Loucy (cell line): ENCODE measurements at regions not wholly inside any gene's neighbourhood (a gene's known extent, or its start where the extent isn't known, plus 50 kb on each side); places are given as distances from the start of the nearest gene placed in this dataset.

Source experiments
- EZH2phosphoT487 ChIP-seq: fragments of 200-600 bp; IDR thresholded peaks from 2 replicates; pipeline ENCODE4 v1.6.1; 2018; ENCODE audit warnings: antibody characterized with exemption, mild to moderate bottlenecking, moderate library complexity, borderline replicate concordance
- TF ChIP-seq, protein P1 (sequence below): fragments of 200-600 bp; sonication (generic); conservative IDR thresholded peaks from 2 replicates; pipeline ENCODE4 v1.5.1; 2014; ENCODE audit warnings: mild to moderate bottlenecking, antibody characterized with exemption, low read length

GRCh38 chr1:229007701-229008100, 263.2 kb upstream of the RAB4A start:
- TF ChIP-seq, protein P1, sequence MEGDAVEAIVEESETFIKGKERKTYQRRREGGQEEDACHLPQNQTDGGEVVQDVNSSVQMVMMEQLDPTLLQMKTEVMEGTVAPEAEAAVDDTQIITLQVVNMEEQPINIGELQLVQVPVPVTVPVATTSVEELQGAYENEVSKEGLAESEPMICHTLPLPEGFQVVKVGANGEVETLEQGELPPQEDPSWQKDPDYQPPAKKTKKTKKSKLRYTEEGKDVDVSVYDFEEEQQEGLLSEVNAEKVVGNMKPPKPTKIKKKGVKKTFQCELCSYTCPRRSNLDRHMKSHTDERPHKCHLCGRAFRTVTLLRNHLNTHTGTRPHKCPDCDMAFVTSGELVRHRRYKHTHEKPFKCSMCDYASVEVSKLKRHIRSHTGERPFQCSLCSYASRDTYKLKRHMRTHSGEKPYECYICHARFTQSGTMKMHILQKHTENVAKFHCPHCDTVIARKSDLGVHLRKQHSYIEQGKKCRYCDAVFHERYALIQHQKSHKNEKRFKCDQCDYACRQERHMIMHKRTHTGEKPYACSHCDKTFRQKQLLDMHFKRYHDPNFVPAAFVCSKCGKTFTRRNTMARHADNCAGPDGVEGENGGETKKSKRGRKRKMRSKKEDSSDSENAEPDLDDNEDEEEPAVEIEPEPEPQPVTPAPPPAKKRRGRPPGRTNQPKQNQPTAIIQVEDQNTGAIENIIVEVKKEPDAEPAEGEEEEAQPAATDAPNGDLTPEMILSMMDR = no peak
- no peak for TF ChIP-seq EZH2phosphoT487
